GM23338 (cell line): ENCODE measurements at regions not wholly inside any gene's neighbourhood (a gene's known extent, or its start where the extent isn't known, plus 50 kb on each side); places are given as distances from the start of the nearest gene placed in this dataset.

Experiments
- ATAC-seq: fragments of 200-7000 bp; cut with Tn5 transposase; 3 replicates; pipeline ENCODE4 v1.9.1; 2020
- DNase-seq: peaks from one replicate; pipeline ENCODE4 v3.0.0-alpha.2; 2015; ENCODE audit warnings: low spot score
- H2AFZ ChIP-seq: fragments of 200-600 bp; sonication (generic); 2 replicates; pipeline ENCODE4 v1.8.0; 2016; ENCODE audit warnings: antibody characterized with exemption, mild to moderate bottlenecking, moderate library complexity
- H3F3A ChIP-seq: fragments of 200-600 bp; sonication (generic); replicated peaks from 2 replicates; pipeline ENCODE4 v1.8.0; 2017; ENCODE audit warnings: antibody characterized with exemption, mixed run types, low read depth
- H3K27ac ChIP-seq: fragments of 200-600 bp; sonication (generic); 2 replicates; pipeline ENCODE4 v1.6.1; 2016; ENCODE audit warnings: low read depth
- H3K27me3 ChIP-seq: fragments of 200-600 bp; sonication (generic); 2 replicates; pipeline ENCODE4 v1.8.0; 2016; ENCODE audit warnings: mild to moderate bottlenecking, mixed run types, moderate library complexity; ENCODE audit not compliant: insufficient read depth
- H3K36me3 ChIP-seq: fragments of 200-600 bp; sonication (generic); 2 replicates; pipeline ENCODE4 v1.8.0; 2016; ENCODE audit warnings: mild to moderate bottlenecking; ENCODE audit not compliant: insufficient read depth
- H3K4me1 ChIP-seq: fragments of 200-600 bp; sonication (generic); 2 replicates; pipeline ENCODE4 v1.8.0; 2016; ENCODE audit warnings: mild to moderate bottlenecking, moderate library complexity; ENCODE audit not compliant: insufficient read depth
- H3K4me2 ChIP-seq: fragments of 200-600 bp; sonication (generic); 2 replicates; pipeline ENCODE4 v1.7.1; 2017; ENCODE audit warnings: mixed run types
- H3K4me3 ChIP-seq: fragments of 200-600 bp; sonication (generic); 2 replicates; pipeline ENCODE4 v1.6.1; 2016; ENCODE audit warnings: mixed run types
- H3K79me2 ChIP-seq: fragments of 200-600 bp; sonication (generic); replicated peaks from 2 replicates; pipeline ENCODE4 v1.8.0; 2017; ENCODE audit warnings: mild to moderate bottlenecking; ENCODE audit not compliant: insufficient read depth
- H3K9me2 ChIP-seq: fragments of 200-600 bp; sonication (generic); 2 replicates; pipeline ENCODE4 v1.8.0; 2017; ENCODE audit not compliant: insufficient read depth
- H4K20me1 ChIP-seq: fragments of 200-600 bp; sonication (generic); replicated peaks from 2 replicates; pipeline ENCODE4 v1.8.0; 2017; ENCODE audit warnings: mild to moderate bottlenecking; ENCODE audit not compliant: insufficient read depth
- H3K27ac Mint-ChIP-seq: 2 replicates; pipeline ENCODE4 v1.8.0; 2020; ENCODE audit warnings: inconsistent platforms, mild to moderate bottlenecking, moderate library complexity, mixed read lengths
- H3K27me3 Mint-ChIP-seq: 3 replicates; pipeline ENCODE4 v1.8.0; 2022; ENCODE audit warnings: low read depth, mild to moderate bottlenecking, moderate library complexity, mixed read lengths, inconsistent platforms; ENCODE audit not compliant: insufficient read depth, poor library complexity
- H3K36me3 Mint-ChIP-seq: 3 replicates; pipeline ENCODE4 v1.8.0; 2021; ENCODE audit warnings: low read depth, mild to moderate bottlenecking, inconsistent platforms, moderate library complexity, mixed read lengths
- H3K4me1 Mint-ChIP-seq: 3 replicates; pipeline ENCODE4 v1.8.0; 2020; ENCODE audit warnings: mild to moderate bottlenecking, inconsistent platforms, mixed read lengths
- H3K4me3 Mint-ChIP-seq: 3 replicates; pipeline ENCODE4 v1.8.0; 2021; ENCODE audit warnings: moderate library complexity, mild to moderate bottlenecking, inconsistent platforms, mixed read lengths
- H3K9me3 Mint-ChIP-seq: 3 replicates; pipeline ENCODE4 v1.8.0; 2020; ENCODE audit warnings: moderate library complexity, mild to moderate bottlenecking, inconsistent platforms, mixed read lengths
- EZH2 ChIP-seq: fragments of 200-600 bp; sonication (generic); IDR thresholded peaks from one replicate; pipeline ENCODE4 v1.8.0; 2017; ENCODE audit warnings: antibody characterized with exemption, mild to moderate bottlenecking, low read depth; ENCODE audit not compliant: unreplicated experiment
- POLR2AphosphoS5 ChIP-seq: IDR thresholded peaks from 2 replicates; pipeline ENCODE4 v1.6.1; 2016; ENCODE audit warnings: antibody characterized with exemption, low read depth
- STAT1 ChIP-seq: IDR thresholded peaks from one replicate; pipeline ENCODE4 v1.6.1; 2016; ENCODE audit warnings: antibody characterized with exemption; ENCODE audit not compliant: unreplicated experiment
- ZNF114 ChIP-seq: fragments of 250-450 bp; sonication (Bioruptor Pico); IDR thresholded peaks from 2 replicates; pipeline ENCODE4 v1.5.0; 2020; ENCODE audit warnings: mild to moderate bottlenecking, moderate library complexity
- ZNF331 ChIP-seq: fragments of 250-450 bp; sonication (Bioruptor Pico); IDR thresholded peaks from 2 replicates; pipeline ENCODE4 v1.5.0; 2020; ENCODE audit warnings: low read depth, mild to moderate bottlenecking, moderate library complexity
- TF ChIP-seq, protein P1 (sequence below), 2 experiments: fragments of 200-600 bp in 1 of 2; sonication (generic) in 1 of 2; conservative IDR thresholded peaks; 2 replicates each; pipeline versions ENCODE4 v1.5.1 to v1.6.1; 2016 to 2017; ENCODE audit warnings: antibody characterized with exemption in 2 of 2, low read depth in 2 of 2, mild to moderate bottlenecking in 2 of 2, moderate library complexity in 1 of 2
- TF ChIP-seq, protein P2 (sequence below): IDR thresholded peaks from 2 replicates; pipeline ENCODE4 v1.6.1; 2016; ENCODE audit warnings: antibody characterized with exemption
- TF ChIP-seq, protein P3 (sequence below): IDR thresholded peaks from one replicate; pipeline ENCODE4 v1.6.1; 2018; ENCODE audit warnings: antibody characterized with exemption; ENCODE audit not compliant: unreplicated experiment

DNA sequence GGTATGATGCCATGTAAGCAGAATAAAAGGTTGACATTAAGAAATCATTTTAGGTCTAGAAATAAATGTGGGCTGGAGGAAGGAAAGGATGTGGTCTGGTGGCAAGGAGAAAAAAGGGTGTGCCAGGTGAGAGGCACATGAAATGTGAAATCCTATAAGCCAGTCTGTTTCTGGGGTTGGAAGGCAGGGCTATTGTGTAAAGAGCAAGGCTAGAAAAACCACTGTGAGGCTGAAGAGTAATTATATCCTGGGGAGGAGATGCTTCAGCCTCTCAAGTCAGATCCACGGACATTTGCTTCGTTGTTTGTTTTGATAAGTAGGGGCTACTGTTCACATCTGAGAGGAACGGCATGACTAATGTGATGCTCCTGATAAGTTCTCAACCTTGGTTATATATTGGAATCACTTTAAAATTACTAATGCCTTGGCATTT lies 77.5 kb upstream of the CTSC start:
- no peak for DNase-seq
- no peak for TF ChIP-seq ZNF114 (CRISPR knock-in tag)
- TF ChIP-seq, protein P1, sequence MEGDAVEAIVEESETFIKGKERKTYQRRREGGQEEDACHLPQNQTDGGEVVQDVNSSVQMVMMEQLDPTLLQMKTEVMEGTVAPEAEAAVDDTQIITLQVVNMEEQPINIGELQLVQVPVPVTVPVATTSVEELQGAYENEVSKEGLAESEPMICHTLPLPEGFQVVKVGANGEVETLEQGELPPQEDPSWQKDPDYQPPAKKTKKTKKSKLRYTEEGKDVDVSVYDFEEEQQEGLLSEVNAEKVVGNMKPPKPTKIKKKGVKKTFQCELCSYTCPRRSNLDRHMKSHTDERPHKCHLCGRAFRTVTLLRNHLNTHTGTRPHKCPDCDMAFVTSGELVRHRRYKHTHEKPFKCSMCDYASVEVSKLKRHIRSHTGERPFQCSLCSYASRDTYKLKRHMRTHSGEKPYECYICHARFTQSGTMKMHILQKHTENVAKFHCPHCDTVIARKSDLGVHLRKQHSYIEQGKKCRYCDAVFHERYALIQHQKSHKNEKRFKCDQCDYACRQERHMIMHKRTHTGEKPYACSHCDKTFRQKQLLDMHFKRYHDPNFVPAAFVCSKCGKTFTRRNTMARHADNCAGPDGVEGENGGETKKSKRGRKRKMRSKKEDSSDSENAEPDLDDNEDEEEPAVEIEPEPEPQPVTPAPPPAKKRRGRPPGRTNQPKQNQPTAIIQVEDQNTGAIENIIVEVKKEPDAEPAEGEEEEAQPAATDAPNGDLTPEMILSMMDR (conservative IDR thresholded peaks at IDR 0.05; ENCODE audit: low read depth in 2 of 2) = no peak
- no peak for ATAC-seq
- Mint-ChIP-seq H3K9me3 (no peaks in the 10 kb centered on the region), H3K4me3 (no peak overlapping the region), H3K27me3 (no peaks in the 10 kb centered on the region), H3K27ac (no peak overlapping the region; the same call in 1 of the 2 replicates), H3K36me3 (no peaks in the 10 kb centered on the region), H3K4me1 (no peaks in the 10 kb centered on the region)
- Histone ChIP-seq H4K20me1 (no peaks in the 10 kb centered on the region), H3K4me2 (no peak overlapping the region), H3K36me3 (no peaks in the 10 kb centered on the region), H3K79me2 (no peaks in the 10 kb centered on the region), H2AFZ (no peak overlapping the region), H3K27me3 (no peaks in the 10 kb centered on the region), H3K27ac (no peak overlapping the region), H3K4me1 (no peaks in the 10 kb centered on the region), H3K9me2 (no peaks in the 10 kb centered on the region), H3F3A (no peaks in the 10 kb centered on the region), H3K4me3 (no peak overlapping the region)

DNA sequence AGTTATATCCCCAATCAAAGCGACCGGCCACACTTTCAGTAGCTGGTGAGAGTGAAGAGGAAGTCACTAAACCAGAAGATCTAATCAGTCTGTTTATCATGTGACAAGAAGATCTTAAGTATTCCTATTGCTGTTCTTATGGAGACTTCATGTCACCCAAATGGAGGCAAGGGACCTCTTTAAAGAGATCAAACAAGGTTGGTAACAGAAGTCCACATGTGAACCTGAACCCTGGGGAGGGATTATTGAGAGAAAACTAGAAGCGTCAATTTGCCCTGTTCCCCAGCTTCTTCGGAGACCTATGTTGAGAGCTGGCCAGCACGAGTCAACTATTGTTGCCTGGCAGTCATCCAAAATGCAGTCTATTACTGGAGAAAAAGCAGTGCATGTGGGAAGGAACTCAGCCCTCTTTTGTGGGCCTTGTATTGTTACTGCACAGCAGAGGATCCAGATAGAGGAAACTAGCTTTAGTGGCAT lies 76.9 kb upstream of the CTSC start:
- TF ChIP-seq EZH2 (no peak), ZNF331 (no peak), STAT1 (no peak), POLR2AphosphoS5 (no peak)
- TF ChIP-seq, protein P2, sequence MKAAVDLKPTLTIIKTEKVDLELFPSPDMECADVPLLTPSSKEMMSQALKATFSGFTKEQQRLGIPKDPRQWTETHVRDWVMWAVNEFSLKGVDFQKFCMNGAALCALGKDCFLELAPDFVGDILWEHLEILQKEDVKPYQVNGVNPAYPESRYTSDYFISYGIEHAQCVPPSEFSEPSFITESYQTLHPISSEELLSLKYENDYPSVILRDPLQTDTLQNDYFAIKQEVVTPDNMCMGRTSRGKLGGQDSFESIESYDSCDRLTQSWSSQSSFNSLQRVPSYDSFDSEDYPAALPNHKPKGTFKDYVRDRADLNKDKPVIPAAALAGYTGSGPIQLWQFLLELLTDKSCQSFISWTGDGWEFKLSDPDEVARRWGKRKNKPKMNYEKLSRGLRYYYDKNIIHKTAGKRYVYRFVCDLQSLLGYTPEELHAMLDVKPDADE = no peak
- TF ChIP-seq, protein P3, sequence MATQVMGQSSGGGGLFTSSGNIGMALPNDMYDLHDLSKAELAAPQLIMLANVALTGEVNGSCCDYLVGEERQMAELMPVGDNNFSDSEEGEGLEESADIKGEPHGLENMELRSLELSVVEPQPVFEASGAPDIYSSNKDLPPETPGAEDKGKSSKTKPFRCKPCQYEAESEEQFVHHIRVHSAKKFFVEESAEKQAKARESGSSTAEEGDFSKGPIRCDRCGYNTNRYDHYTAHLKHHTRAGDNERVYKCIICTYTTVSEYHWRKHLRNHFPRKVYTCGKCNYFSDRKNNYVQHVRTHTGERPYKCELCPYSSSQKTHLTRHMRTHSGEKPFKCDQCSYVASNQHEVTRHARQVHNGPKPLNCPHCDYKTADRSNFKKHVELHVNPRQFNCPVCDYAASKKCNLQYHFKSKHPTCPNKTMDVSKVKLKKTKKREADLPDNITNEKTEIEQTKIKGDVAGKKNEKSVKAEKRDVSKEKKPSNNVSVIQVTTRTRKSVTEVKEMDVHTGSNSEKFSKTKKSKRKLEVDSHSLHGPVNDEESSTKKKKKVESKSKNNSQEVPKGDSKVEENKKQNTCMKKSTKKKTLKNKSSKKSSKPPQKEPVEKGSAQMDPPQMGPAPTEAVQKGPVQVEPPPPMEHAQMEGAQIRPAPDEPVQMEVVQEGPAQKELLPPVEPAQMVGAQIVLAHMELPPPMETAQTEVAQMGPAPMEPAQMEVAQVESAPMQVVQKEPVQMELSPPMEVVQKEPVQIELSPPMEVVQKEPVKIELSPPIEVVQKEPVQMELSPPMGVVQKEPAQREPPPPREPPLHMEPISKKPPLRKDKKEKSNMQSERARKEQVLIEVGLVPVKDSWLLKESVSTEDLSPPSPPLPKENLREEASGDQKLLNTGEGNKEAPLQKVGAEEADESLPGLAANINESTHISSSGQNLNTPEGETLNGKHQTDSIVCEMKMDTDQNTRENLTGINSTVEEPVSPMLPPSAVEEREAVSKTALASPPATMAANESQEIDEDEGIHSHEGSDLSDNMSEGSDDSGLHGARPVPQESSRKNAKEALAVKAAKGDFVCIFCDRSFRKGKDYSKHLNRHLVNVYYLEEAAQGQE = no peak
- Histone ChIP-seq H4K20me1 (no peaks in the 10 kb centered on the region), H3K27me3 (no peaks in the 10 kb centered on the region), H3K27ac (no peak overlapping the region), H2AFZ (no peak overlapping the region), H3K36me3 (no peaks in the 10 kb centered on the region), H3F3A (no peaks in the 10 kb centered on the region), H3K4me2 (no peak overlapping the region), H3K79me2 (no peaks in the 10 kb centered on the region), H3K4me3 (no peak overlapping the region), H3K9me2 (no peaks in the 10 kb centered on the region), H3K4me1 (no peaks in the 10 kb centered on the region)
- Mint-ChIP-seq H3K27ac (no peak overlapping the region), H3K27me3 (no peaks in the 10 kb centered on the region), H3K9me3 (no peaks in the 10 kb centered on the region), H3K4me1 (no peaks in the 10 kb centered on the region), H3K36me3 (no peaks in the 10 kb centered on the region), H3K4me3 (no peak overlapping the region)
- DNase-seq (no peak), ATAC-seq (no peak)
